Head of caudate nucleus (tissue), 42 donors: ENCODE measurements at regions not wholly inside any gene's neighbourhood (a gene's known extent, or its start where the extent isn't known, plus 50 kb on each side); places are given as distances from the start of the nearest gene placed in this dataset.

Source experiments
- DNase-seq, 42 donors: peaks; one replicate each; pipeline versions ENCODE4 v3.0.0 to v3.0.0-alpha.2; 2020 to 2021; ENCODE audit warnings: mixed read lengths in 7 of 42
- intact Hi-C: fragments of 100-400 bp; cut with DNase I; formaldehyde crosslinking; loops from one replicate; pipeline ENCODE4 v1.15.0; 2022

DNA sequence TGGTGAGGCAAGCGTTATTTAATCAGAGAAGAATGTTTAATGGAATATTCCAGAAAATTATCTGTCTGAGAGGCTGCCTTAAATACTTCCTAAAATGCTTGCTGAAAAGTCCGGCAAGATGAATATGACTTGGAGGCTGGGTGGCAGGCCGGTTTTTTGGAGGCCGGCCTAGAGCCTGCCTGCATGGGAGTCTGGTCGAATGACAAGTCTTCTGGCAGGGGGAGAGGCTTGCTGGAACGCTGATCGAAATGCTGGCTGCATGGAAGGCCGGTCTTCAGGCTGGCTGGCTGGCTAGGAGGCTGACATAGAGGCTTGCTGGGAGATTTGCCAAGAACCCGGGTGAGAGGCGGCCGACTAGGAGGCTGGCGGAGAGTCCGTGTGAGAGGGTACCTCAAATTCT, 135.7 kb downstream of the OR13A1 start:
- intact Hi-C loops, result no loop called here
- peak in 6 of 42 donors; percentile 10 to 51 (median 16) for DNase-seq

DNA sequence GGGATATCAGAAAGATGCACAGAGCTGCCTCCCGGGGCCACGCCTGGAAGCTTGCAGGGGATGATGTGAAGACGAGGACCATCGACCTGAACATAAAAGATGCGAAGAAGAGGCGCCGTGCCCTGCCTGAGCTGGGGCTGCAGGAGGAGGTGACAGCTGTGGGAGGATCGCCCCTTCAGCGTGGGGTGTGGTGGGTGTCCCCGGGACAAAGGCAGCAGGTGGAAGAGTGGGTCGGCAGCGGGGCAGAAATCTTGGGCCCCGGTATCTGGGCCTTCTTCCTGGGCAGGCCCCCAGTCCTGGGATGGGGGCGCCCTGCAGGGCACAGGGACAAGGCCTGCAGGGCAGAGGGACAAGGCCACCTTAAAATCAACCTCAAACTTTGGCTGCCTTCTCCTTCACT, 134.9 kb downstream of the OR13A1 start:
- intact Hi-C loops, result no loop called here
- DNase-seq, result no peak

DNA sequence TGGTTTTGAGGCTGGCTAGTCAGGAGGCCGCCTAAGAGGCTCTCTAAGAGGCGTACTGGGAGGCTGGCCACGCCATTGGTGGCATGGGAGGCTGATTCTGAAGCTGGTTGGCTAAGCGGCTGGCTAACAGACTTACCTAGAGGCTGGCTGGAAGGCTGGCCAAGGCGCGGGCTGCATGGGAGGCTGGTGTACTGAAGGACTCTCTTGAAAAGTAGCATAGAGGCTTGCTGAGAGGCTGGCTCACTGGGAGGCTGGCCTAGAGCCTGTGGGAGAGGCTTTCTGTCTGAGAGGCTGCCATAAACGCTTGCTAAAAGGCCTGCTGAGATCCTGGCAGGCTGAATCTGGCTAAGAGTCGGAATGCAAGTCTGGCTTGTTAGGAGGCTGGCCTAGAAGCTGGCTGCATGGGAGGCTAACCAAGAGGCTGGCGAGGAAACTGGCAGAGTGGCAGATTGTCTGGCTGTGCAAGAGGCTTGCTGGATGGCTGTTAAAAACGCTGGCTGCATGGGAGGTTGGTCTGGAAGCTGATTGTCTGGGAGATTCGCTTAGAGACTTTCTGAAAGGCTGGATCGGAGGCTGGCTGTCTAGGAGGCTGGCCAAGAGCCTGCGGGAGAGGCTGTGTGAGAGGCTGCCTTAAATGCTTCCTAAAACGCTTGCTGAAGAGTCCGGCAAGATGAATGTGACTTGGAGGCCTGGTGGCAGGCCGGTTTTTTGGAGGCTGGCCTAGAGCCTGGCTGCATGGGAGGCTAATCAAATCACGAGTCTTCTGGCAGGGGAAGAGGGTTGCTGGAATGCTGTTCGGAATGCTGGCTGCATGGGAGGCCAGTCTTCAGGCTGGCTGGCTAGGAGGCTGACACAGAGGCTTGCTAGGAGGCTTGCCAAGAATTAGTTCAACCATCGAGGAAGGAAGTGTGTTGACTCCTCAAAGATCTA, 134.2 kb downstream of the OR13A1 start:
- no peak for DNase-seq
- intact Hi-C loops, result no loop called here

DNA sequence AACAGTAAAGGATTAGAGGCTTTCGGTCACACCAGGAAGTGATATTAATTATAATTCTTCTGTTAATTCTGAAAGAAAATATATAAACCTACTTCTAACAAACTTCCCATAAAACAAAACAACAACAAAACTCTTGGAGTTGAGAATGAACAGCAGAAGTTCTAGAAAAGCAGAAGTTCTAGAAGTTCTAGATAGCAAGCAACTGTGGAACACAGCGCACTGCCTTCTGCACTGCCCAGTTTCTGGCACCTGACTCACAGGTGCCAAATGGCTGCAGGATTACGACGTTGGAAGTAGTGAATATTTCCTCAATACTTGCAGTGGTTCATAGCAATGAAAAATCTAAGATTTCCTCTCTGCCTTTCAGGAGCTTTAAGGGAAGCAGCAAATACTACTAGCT, 132.2 kb downstream of the OR13A1 start:
- intact Hi-C loops, result no loop called here
- DNase-seq, result no peak

DNA sequence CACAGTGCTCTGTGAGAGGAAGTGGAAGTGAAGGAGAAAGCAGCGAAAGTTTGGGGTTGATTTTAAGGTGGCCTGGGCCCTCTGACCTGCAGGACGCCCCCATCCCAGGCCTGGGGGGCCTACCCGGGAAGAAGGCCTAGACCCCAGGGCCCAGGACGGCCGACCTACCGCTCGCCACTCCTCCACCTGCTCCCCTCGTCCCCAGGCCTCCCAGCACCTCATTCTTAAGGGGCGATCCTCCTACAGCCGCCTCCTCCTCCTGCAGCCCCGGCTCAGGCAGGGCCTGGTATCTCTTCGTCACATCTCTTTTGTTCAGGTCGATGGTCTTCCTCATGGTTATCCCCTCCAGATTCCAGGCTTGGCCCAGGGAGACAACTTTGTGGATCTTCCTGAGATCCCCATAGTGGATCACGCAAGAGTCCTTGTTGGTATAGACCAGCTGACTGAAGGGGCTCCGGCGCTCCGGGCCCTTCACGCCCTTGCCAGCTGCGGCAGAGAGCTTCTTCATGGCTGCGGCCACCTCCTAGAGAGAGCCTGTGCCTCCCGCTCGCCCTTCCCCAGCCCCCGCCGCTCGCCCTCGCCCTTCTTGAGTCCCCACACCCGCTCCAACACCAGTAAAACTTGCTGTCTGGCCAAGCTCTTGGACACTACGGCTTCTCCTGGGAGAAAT, 117.5 kb downstream of the OR13A1 start:
- no peak for DNase-seq
- intact Hi-C loops, result no loop called here

DNA sequence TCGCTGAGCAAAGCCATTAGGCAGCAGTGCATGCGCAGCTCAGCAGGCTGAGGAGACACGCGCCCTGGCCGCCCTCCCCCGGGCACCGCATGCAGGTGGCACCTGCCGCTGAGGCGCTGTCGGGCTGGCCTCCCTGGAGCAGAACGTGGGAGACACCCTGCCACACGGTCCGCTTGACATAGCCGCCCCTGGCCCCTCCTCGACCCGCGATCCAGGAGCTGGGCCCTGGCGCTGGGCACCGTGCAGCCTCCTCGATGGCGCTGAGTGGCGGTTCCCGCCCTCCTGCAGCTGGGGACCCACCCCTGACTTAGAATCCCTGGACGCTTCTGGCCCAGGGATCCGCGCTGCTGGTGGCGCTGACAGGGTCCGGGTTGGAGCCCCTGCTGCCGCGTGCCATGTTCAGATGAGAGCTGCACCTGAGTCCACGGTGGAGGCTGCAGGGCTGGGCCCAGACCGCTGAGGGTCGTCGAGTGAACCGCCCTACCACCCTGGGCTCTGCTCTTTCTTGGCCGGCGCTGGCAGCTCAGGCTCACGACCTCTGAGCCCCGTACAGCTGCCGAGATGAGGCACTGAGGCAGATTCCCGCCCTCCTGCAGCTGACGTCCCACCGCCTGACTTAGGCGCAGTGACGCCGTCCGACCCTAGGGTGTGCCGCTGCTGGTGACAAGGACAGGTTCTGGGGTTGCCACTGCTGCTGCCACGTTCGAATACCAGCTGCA, 116.8 kb downstream of the OR13A1 start:
- no peak for DNase-seq
- intact Hi-C loops, result no loop called here

DNA sequence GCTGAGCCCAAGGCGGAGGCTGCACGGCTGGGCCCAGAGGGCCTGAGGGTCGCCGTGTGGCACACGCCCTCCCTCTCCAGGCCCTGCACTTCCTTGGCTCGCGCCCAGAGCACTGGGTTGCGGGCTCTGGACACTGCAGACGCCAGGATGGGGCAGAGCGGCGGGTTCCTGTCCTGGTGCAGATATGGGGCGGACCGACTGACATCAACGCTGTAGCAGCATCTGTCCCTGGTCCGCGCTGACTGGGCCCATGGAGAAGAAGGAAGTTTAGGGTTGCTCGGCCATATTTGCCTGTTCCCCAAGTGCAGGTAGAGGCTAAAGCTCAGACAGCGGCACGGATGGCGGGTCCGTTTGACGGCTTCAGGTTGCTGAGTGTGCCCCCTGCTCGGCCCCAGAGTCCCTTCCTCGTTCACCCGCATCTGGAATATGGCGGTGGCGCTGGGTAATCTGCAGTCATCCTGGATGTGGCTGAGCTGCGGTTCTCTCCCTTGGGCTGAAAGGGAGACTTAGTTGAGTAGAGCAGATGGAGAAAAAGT, 116.1 kb downstream of the OR13A1 start:
- DNase-seq, result no peak
- intact Hi-C loops, result no loop called here

DNA sequence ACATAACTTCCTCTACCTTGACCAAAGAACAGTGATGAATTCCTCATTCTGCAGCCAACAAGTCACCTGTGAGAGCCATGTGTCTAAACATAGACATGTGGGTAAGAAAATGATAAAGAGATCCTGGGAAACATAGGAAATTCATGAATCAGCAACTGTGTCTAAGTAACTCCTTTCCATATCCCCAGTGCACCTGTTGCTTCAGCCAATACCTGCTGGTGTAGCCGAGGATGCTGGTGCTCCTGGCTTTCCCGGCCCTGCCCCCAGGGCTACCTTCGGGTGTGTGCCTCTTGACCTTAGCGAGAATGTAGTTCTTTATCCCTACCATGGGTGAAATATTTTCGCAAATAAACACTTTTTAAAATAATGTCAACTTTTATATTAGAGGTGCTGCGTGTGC, 114.1 kb downstream of the OR13A1 start:
- intact Hi-C loops, result no loop called here

DNA sequence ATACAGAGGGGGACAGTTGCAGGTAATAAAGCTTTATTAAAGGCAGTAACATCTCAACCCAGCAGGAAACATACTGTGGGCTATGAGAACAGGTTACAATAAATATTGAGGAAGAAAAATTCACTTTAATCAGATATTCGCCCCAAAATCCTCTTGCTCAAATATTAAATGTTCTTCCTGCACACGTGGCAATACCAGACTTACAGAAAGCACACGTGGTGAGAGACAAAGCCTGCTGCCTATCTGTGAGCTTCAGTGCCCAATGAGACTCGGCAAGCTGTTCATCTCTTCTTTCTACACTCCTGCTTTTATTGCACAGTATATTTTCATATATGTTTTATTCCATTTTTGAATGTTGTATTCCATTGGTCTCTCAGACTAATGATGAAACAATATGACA, 113.2 kb downstream of the OR13A1 start:
- intact Hi-C loops, result no loop called here
- DNase-seq, result no peak

More for the DNA sequence above, 114.1 kb downstream of the OR13A1 start:
- DNase-seq, result no peak

DNA sequence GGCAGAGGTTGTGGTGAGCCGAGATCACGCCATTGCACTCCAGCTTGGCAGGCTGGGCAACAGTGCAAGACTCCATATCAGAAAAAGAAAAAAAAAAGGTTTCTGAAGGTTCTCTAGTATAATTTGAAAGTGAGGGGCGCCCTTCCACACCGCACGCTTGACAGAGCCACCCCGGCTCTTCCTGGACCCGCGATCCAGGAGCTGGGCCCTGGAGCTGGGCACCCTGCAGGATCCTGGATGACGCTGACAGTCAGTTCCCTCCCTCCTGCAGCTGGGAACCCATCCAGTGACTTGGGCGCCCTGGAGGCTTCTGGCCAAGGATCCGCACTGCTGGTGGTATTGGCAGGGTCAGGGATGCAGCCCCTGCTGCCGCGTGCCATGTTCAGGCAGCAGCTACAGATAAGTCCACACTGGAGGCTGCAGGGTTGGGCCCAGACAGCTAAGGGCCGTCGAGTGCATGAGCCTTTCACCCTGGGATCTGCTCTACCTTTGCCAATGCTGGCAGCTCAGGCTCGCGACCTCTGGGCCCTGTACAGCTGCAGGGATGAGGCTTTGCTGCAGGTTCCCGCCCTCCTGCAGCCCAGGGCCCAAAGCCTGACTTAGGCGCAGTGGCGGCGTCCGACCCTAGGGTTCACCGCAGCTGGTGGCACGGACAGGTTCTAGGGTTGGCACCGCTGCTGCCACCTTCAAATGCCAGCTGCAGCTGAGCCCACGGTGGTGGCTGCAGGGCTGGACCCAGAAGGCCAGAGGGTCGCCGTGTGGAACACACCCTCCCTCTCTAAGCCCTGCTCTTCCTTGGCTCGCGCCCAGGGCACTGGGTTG, 110.2 kb downstream of the OR13A1 start:
- no peak for DNase-seq
- intact Hi-C loops, result no loop called here

DNA sequence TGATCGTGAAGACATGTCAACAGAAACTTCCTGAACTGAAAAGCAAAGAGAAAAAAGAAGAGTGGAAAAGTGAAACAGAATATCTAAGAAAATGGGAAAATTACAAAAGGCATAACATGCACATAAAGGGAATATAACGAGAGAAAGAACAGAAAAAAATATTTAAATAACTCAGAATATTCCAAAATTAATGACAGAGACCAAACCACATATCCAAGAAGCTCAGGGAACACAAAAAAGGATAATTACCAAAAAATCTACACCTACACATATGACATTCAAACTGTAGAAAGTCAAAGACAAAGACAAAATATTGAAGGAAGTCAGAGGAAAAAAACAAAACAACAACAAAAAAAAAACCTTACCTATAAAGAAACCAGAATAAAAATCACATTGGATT, 105.5 kb downstream of the OR13A1 start:
- intact Hi-C loops, result no loop called here
- no peak for DNase-seq

DNA sequence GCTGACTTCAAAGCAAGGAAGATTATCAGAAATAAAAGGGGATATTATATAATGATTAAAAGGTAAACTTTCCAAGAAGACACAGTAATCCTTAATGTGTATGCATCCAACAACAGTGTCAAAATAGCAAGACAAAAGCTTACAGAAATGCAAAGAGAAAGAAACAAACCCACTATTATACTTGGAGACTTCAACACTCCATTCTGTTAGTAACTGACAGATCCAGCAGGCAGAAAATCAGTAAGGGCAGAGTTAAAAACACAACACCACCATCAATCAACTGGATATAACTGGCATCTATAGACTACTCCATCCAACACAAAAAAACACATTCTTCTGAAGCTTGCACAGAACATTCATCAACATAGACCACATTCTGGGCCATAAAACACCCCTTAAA, 103.8 kb downstream of the OR13A1 start:
- DNase-seq, result no peak
- intact Hi-C loops, result no loop called here

DNA sequence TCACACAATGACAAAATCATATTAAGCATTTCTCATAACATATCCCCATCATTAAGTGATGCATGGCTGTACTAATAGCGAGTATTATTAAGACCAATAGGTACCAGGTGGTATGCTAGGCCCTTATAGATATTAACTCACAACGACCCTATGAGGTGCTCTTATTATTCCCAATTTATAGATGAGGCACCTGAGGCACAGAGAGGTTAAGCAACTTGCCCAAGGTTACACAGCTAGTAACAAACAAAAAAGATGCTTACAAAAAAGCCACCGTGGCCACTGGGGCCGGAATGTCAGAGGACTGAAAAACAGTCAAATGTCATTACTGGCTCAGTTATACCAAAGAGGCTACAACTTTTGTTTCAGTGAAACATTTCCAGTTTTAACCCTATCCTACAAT, 96.0 kb downstream of the OR13A1 start:
- intact Hi-C loops, result no loop called here
- DNase-seq, result no peak

DNA sequence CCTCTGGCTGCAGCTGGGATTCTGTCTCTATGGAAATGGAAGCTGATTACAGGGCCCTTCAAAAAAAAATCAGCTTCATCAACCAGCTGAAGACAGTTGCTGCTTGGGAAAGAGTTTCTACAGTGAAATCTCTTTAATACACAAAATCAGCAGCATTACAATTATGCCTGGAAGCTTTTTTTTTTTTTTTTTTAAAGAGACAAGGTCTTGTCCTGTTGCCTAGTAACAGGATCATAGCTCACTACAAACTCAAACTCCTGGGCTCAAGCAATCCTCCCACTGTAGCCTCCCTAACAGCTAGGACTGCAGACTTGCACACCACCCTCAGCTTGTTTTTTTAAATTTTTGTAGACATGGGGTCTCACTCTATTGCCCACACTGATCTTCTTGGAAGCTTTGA, 94.5 kb downstream of the OR13A1 start:
- intact Hi-C loops, result no loop called here
- DNase-seq, result no peak

DNA sequence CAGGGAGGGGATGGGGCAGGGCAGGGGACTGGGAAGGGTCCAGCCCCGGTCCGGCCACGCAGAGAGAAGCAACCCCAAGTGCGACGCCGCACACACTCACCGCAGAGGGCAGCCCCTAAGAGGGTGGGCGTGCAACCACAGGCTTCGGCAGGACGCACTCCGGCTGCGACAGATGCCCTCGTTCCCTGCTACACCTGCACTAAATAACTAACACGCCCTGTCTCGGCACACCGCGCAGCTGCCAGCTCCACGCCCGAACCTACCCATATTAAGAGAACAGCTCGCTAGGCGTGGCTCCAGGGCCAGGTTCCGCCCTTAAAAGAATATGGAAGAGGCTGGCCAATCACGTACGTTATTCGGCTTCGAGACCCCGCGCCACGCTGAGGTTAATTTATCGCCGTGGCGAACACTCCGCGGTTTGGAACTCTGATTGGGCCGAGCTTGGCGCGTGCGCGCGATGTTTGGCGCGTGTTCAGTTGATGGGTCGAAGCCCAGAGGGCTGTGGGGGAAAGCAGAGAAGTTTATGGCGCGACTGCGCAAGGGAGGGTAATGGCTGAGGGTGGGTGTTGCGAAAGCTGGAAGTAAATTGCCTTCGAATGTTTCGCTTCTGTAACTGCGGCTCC, 91.1 kb downstream of the OR13A1 start:
- peak in 5 of 42 donors; percentile 2 to 85 (median 15) for DNase-seq
- intact Hi-C loops, result no loop called here

DNA sequence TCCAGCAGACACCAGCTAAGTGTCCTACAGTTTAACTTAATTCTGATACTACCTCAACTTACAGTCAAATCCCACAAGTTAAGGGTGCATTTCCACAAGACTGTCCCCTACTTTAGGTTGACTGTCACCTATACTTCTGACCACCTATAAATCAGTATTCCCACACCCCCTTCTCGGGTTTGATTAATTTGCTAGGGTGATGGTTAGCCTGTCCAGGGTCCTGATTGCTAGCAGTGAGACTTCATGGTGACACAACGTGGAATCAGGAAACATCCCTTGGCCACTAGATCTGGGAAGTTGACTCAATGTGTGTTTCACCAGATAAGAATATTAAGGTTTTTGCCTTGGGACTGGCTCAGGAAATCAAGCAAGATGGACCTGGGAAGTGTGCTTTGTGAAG, 88.4 kb downstream of the OR13A1 start:
- intact Hi-C loops, result no loop called here
- no peak for DNase-seq

DNA sequence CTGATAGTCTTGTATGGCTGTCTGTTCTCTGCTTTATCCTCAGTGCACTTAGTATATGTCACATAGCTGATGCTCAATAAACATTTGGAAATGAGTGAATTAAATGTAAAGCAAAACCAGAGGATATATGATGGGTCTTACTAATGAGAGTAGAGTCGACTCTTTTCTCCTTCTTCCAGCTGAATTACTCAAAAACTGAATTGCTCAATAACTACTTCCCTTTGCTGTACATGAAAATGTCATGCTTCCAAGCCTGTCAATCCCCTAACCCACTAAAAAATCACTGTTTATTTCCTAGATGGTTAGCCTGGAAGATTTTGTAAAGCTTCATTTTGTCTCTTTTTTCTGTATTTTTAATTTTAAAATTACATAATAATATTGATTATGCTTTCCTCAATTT, 88.0 kb downstream of the OR13A1 start:
- DNase-seq, result no peak
- intact Hi-C loops, result no loop called here

DNA sequence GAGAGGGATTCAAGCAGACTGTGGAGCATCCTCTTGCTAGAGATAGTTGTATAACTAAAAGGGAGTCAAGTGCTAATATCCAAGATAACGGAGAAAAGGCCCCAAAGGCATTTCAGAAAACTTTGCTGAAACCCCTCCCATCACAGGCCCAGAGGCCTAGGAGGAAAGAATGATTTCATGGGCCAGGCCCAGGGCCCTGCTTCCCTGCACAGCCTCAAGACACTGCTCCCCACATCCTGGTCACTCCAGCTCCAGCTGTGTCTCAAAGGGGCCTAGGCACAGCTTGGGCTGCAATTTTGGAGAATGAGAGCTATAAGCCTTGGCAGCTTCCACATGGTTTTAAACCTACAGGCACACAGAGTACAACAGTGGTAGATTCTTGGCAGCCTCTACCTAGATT, 85.6 kb downstream of the OR13A1 start:
- intact Hi-C loops, result no loop called here
- no peak for DNase-seq
